ENCODE measurements at regions not wholly inside any gene's neighbourhood (a gene's known extent, or its start where the extent isn't known, plus 50 kb on each side); places are given as distances from the start of the nearest gene placed in this dataset.

DNA sequence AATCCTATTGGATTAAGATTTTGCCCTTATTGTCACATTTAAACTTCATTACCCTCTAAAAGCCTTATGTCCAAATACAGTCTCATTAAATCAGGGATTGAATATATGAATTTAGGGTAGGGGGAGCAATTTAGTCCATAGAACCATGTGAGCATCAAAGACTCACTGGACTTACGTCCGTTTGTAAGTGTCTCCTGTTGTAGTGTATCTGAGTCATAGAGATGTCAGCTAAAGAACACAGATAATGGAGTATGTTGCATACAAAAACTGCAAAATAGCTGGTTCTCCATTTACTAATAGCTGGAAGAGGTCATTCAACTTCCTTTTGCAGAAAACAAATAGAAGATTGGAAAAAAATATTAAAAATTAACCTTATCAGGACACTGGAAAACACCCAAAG, 599.1 kb upstream of the SOX9 start:
- TF ChIP-seq RAD21 (IDR thresholded peaks at IDR 0.05), result no peak
- no peak for TF ChIP-seq GABPA (IDR thresholded peaks at IDR 0.05 in 1 of 2, conservative IDR thresholded peaks at IDR 0.05 in 1 of 2)
- TF ChIP-seq, protein P1, sequence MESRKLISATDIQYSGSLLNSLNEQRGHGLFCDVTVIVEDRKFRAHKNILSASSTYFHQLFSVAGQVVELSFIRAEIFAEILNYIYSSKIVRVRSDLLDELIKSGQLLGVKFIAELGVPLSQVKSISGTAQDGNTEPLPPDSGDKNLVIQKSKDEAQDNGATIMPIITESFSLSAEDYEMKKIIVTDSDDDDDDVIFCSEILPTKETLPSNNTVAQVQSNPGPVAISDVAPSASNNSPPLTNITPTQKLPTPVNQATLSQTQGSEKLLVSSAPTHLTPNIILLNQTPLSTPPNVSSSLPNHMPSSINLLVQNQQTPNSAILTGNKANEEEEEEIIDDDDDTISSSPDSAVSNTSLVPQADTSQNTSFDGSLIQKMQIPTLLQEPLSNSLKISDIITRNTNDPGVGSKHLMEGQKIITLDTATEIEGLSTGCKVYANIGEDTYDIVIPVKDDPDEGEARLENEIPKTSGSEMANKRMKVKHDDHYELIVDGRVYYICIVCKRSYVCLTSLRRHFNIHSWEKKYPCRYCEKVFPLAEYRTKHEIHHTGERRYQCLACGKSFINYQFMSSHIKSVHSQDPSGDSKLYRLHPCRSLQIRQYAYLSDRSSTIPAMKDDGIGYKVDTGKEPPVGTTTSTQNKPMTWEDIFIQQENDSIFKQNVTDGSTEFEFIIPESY (IDR thresholded peaks at IDR 0.05), result no peak
- TF ChIP-seq, protein P2, sequence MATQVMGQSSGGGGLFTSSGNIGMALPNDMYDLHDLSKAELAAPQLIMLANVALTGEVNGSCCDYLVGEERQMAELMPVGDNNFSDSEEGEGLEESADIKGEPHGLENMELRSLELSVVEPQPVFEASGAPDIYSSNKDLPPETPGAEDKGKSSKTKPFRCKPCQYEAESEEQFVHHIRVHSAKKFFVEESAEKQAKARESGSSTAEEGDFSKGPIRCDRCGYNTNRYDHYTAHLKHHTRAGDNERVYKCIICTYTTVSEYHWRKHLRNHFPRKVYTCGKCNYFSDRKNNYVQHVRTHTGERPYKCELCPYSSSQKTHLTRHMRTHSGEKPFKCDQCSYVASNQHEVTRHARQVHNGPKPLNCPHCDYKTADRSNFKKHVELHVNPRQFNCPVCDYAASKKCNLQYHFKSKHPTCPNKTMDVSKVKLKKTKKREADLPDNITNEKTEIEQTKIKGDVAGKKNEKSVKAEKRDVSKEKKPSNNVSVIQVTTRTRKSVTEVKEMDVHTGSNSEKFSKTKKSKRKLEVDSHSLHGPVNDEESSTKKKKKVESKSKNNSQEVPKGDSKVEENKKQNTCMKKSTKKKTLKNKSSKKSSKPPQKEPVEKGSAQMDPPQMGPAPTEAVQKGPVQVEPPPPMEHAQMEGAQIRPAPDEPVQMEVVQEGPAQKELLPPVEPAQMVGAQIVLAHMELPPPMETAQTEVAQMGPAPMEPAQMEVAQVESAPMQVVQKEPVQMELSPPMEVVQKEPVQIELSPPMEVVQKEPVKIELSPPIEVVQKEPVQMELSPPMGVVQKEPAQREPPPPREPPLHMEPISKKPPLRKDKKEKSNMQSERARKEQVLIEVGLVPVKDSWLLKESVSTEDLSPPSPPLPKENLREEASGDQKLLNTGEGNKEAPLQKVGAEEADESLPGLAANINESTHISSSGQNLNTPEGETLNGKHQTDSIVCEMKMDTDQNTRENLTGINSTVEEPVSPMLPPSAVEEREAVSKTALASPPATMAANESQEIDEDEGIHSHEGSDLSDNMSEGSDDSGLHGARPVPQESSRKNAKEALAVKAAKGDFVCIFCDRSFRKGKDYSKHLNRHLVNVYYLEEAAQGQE (IDR thresholded peaks at IDR 0.05), result no peak
- TF ChIP-seq, protein P3, sequence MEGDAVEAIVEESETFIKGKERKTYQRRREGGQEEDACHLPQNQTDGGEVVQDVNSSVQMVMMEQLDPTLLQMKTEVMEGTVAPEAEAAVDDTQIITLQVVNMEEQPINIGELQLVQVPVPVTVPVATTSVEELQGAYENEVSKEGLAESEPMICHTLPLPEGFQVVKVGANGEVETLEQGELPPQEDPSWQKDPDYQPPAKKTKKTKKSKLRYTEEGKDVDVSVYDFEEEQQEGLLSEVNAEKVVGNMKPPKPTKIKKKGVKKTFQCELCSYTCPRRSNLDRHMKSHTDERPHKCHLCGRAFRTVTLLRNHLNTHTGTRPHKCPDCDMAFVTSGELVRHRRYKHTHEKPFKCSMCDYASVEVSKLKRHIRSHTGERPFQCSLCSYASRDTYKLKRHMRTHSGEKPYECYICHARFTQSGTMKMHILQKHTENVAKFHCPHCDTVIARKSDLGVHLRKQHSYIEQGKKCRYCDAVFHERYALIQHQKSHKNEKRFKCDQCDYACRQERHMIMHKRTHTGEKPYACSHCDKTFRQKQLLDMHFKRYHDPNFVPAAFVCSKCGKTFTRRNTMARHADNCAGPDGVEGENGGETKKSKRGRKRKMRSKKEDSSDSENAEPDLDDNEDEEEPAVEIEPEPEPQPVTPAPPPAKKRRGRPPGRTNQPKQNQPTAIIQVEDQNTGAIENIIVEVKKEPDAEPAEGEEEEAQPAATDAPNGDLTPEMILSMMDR (IDR thresholded peaks at IDR 0.05; ENCODE audit: low read depth, low read length, missing input control), result no peak
- TF ChIP-seq SP1 (IDR thresholded peaks at IDR 0.05), result no peak
- WGBS, result 60% methylated on average over 2 of the region's 2 CpGs
- H3K27ac ChIP-seq (ENCODE audit: low read depth in 1 of 2, low read length in 2 of 2), result no peak overlapping the region
- no peak overlapping the region for H3K9ac ChIP-seq (ENCODE audit: low read depth in 1 of 2, low read length in 2 of 2)
- DNase-seq (ENCODE audit: low spot score), result no peak
- no peak overlapping the region for H3K4me3 ChIP-seq (ENCODE audit: low read depth in 1 of 3, low read length in 3 of 3)
- H3K9me3 ChIP-seq (ENCODE audit: control insufficient read depth in 4 of 4, low read length in 3 of 4), result no peaks in the 10 kb centered on the region
- H3K4me1 ChIP-seq (ENCODE audit: control insufficient read depth in 4 of 4, insufficient read depth in 4 of 4, low read length in 3 of 4), result no peaks in the 10 kb centered on the region
- peaks cover 0 to 6% (median 0%) of the 10 kb centered on the region in 4 donors for H3K27me3 ChIP-seq (ENCODE audit: control insufficient read depth in 4 of 4, insufficient read depth in 4 of 4, low read length in 3 of 4)
- H3K36me3 ChIP-seq (ENCODE audit: control insufficient read depth in 4 of 4, insufficient read depth in 3 of 4, low read depth in 1 of 4, low read length in 3 of 4), result no peaks in the 10 kb centered on the region

DNA sequence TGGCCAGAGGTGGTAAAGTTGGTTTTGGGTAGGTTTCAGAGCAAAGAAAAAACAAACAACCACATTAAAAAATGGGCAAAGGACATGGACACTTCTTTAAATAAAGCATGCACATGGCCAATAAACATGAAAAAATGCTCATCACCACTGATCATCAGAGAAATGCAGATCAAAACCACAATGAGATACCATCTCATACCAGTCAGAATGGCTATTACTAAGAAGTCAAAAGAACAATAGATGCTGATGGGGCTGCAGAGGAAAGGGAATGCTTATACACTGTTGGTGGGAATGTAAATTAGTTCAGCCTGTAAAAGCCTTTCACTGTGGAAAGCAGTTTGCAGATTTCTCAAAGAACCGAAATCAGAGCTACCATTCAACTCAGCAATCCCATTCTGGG, 598.4 kb upstream of the SOX9 start:
- no peaks in the 10 kb centered on the region for H3K36me3 ChIP-seq (ENCODE audit: control insufficient read depth in 4 of 4, insufficient read depth in 3 of 4, low read depth in 1 of 4, low read length in 3 of 4)
- no peak for TF ChIP-seq SP1 (IDR thresholded peaks at IDR 0.05)
- TF ChIP-seq, protein P2 (IDR thresholded peaks at IDR 0.05), result no peak
- TF ChIP-seq TAF1 (conservative IDR thresholded peaks at IDR 0.05), result no peak
- TF ChIP-seq FOXA1 (IDR thresholded peaks at IDR 0.05), result no peak
- H3K9me3 ChIP-seq (ENCODE audit: control insufficient read depth in 4 of 4, low read length in 3 of 4), result no peaks in the 10 kb centered on the region
- H3K4me1 ChIP-seq (ENCODE audit: control insufficient read depth in 4 of 4, insufficient read depth in 4 of 4, low read length in 3 of 4), result no peaks in the 10 kb centered on the region
- H3K4me3 ChIP-seq (ENCODE audit: low read depth in 1 of 3, low read length in 3 of 3), result no peak overlapping the region
- H3K27me3 ChIP-seq (ENCODE audit: control insufficient read depth in 4 of 4, insufficient read depth in 4 of 4, low read length in 3 of 4), result peaks cover 0 to 6% (median 0%) of the 10 kb centered on the region in 4 donors
- DNase-seq (ENCODE audit: low spot score), result no peak
- no peak overlapping the region for H3K9ac ChIP-seq (ENCODE audit: low read depth in 1 of 2, low read length in 2 of 2)
- WGBS, result 88% methylated on average over 1 of the region's 1 CpG
- no peak overlapping the region for H3K27ac ChIP-seq (ENCODE audit: low read depth in 1 of 2, low read length in 2 of 2)

All from liver (tissue), 8 donors.